PC-3 (cell line): ENCODE measurements at regions not wholly inside any gene's neighbourhood (a gene's known extent, or its start where the extent isn't known, plus 50 kb on each side); places are given as distances from the start of the nearest gene placed in this dataset.

Source experiments
- ATAC-seq: fragments of 200-7000 bp; cut with Tn5 transposase; 2 replicates; pipeline ENCODE4 v1.9.1; 2020; ENCODE audit warnings: mild to moderate bottlenecking, moderate library complexity
- BruUV-seq: library from RNA; stranded (reverse); fragments of 400-500 nt; replicated peaks from 2 replicates; lab custom pipeline; 2021; lab: Mats Ljungman, UMichigan
- CTCF ChIA-PET: fragments of 300-600 bp; sonication (Branson Sonifier 250); formaldehyde crosslinking; loops from one replicate; lab custom pipeline; 2022; ENCODE audit warnings: antibody characterized with exemption; lab: Charles Lee
- POLR2A ChIA-PET: fragments of 300-600 bp; sonication (Branson Sonifier 250); formaldehyde crosslinking; loops from one replicate; lab custom pipeline; 2022; ENCODE audit warnings: antibody characterized with exemption; ENCODE audit not compliant: unreplicated experiment; lab: Charles Lee
- DNase-seq: peaks from one replicate; pipeline ENCODE4 v3.0.0-alpha.2; 2015
- H2AFZ ChIP-seq: fragments of 300-600 bp; sonication (generic); 2 replicates; pipeline ENCODE4 v1.6.0; 2016; ENCODE audit warnings: antibody characterized with exemption, low read length
- H3F3A ChIP-seq: fragments of 300-600 bp; sonication (generic); one replicate; pipeline ENCODE4 v1.6.0; 2017; ENCODE audit warnings: antibody characterized with exemption, low read length, control low read depth, mild to moderate bottlenecking; ENCODE audit not compliant: unreplicated experiment
- H3K27ac ChIP-seq: fragments of 300-600 bp; sonication (generic); 2 replicates; pipeline ENCODE4 v1.5.1; 2016; ENCODE audit warnings: mild to moderate bottlenecking, low read length
- H3K27me3 ChIP-seq: fragments of 300-600 bp; sonication (generic); 2 replicates; pipeline ENCODE4 v1.6.1; 2016; ENCODE audit warnings: low read length, mixed read lengths
- H3K36me3 ChIP-seq: fragments of 300-600 bp; sonication (generic); 2 replicates; pipeline ENCODE4 v1.6.1; 2016; ENCODE audit warnings: low read depth, mixed run types, low read length, mixed read lengths
- H3K4me1 ChIP-seq: fragments of 300-600 bp; sonication (generic); 2 replicates; pipeline ENCODE4 v1.5.1; 2016; ENCODE audit warnings: low read length; ENCODE audit not compliant: insufficient read depth
- H3K4me2 ChIP-seq: fragments of 300-600 bp; sonication (generic); 2 replicates; pipeline ENCODE4 v1.6.0; 2016; ENCODE audit warnings: low read length
- H3K4me3 ChIP-seq: fragments of 300-600 bp; sonication (generic); 2 replicates; pipeline ENCODE4 v1.5.1; 2016; ENCODE audit warnings: mild to moderate bottlenecking, low read length, mixed read lengths
- H3K79me2 ChIP-seq: fragments of 300-600 bp; sonication (generic); 2 replicates; pipeline ENCODE4 v1.6.1; 2017; ENCODE audit warnings: low read length, mixed read lengths
- H3K9ac ChIP-seq: fragments of 300-600 bp; sonication (generic); 2 replicates; pipeline ENCODE4 v1.6.0; 2016; ENCODE audit warnings: mild to moderate bottlenecking, low read length
- H3K9me2 ChIP-seq: fragments of 300-600 bp; sonication (generic); replicated peaks from 2 replicates; pipeline ENCODE4 v1.6.1; 2016; ENCODE audit warnings: mixed run types, low read length, mixed read lengths
- H3K9me3 ChIP-seq: fragments of 300-600 bp; sonication (generic); 2 replicates; pipeline ENCODE4 v1.6.1; 2016; ENCODE audit warnings: low read length, mixed read lengths
- H4K20me1 ChIP-seq: fragments of 300-600 bp; sonication (generic); 2 replicates; pipeline ENCODE4 v1.6.1; 2016; ENCODE audit warnings: low read length, mixed read lengths
- EZH2 ChIP-seq: fragments of 300-600 bp; sonication (generic); IDR thresholded peaks from one replicate; pipeline ENCODE4 v1.6.1; 2017; ENCODE audit warnings: antibody characterized with exemption, mild to moderate bottlenecking, low read length; ENCODE audit not compliant: unreplicated experiment
- EZH2phosphoT487 ChIP-seq: fragments of 300-600 bp; sonication (generic); IDR thresholded peaks from 2 replicates; pipeline ENCODE4 v1.6.1; 2018; ENCODE audit warnings: mild to moderate bottlenecking, antibody characterized with exemption, low read length, borderline replicate concordance
- intact Hi-C: fragments of 100-400 bp; cut with micrococcal nuclease; formaldehyde crosslinking; loops from 2 replicates; pipeline ENCODE4 v1.9.0; 2023
- TF ChIP-seq, protein P1 (sequence below): fragments of 300-600 bp; sonication (generic); conservative IDR thresholded peaks from 2 replicates; pipeline ENCODE4 v1.5.1; 2017; ENCODE audit warnings: antibody characterized with exemption, low read depth, mild to moderate bottlenecking, low read length

DNA sequence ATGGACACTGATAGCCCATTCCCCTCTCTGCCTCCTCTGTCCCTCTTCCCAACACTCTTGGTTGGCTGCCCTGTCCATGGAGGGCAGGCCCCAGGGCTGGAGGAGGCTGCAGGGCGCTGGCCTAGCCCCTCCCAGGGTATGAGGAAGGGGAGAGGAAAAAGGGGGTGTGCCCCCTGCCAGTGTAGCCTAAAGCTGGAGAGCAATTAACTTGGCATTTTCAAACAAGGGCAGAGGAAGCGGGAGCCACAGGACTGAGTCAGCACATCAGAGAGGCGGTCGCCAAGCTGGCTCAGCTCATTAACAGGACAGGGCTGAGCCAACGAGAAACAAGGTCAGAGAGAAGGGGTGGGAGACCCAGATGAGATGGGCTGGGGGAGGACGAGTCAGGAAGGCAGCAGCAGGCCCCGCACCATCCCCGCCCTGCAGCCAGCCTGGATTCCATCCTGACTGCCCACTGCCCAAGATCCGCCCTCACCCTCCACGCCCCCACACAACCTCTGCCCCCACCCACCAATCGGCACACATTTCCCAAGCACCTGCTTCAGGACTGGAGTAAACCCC lies 76.3 kb downstream of the BUD13 start:
- ChIA-PET CTCF (no interaction called here), POLR2A (no interaction called here)
- no TSS peak for BruUV-seq

DNA sequence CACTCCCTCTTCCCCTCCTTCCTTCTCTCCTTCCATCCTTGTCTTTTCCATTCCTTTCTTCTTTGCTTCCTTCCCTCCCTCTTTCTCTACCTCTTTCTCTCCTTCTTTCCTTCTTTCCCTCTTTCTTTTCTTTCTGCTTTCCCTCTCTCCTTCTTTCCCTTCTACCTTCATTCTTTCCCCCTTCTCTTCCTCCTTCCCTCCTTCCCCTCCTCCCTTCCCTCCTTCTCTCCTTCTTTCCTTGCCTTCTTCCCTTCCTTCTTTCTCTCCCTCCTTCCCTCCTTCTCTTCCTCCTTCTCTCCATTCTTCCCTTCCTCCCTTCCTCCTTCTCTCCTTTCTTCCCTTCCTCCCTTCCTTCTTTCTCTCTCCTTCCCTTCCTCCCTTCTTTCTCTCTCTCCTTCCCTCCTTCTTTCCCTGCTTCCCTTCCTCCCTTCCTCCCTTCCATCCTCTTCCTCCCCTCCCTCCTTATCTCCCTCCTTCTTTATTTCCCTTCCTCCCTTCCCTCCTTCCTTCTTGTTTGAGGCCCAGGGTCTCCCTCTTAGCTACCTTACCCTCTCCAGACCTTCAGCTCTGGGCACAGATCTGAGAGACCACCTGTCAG lies 77.0 kb downstream of the BUD13 start:
- no peaks in the 10 kb centered on the region for H3K9me3 ChIP-seq
- no peaks in the 10 kb centered on the region for H3K9me2 ChIP-seq
- TF ChIP-seq EZH2 (no peak), EZH2phosphoT487 (no peak)
- TF ChIP-seq, protein P1, sequence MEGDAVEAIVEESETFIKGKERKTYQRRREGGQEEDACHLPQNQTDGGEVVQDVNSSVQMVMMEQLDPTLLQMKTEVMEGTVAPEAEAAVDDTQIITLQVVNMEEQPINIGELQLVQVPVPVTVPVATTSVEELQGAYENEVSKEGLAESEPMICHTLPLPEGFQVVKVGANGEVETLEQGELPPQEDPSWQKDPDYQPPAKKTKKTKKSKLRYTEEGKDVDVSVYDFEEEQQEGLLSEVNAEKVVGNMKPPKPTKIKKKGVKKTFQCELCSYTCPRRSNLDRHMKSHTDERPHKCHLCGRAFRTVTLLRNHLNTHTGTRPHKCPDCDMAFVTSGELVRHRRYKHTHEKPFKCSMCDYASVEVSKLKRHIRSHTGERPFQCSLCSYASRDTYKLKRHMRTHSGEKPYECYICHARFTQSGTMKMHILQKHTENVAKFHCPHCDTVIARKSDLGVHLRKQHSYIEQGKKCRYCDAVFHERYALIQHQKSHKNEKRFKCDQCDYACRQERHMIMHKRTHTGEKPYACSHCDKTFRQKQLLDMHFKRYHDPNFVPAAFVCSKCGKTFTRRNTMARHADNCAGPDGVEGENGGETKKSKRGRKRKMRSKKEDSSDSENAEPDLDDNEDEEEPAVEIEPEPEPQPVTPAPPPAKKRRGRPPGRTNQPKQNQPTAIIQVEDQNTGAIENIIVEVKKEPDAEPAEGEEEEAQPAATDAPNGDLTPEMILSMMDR = no peak
- no peak overlapping the region for H2AFZ ChIP-seq
- H3K79me2 ChIP-seq = no peaks in the 10 kb centered on the region
- H3K4me2 ChIP-seq = peak overlapping the region; percentile 76
- CTCF ChIA-PET = no interaction called here
- H4K20me1 ChIP-seq = no peaks in the 10 kb centered on the region
- H3F3A ChIP-seq = no peaks in the 10 kb centered on the region
- no peaks in the 10 kb centered on the region for H3K36me3 ChIP-seq
- intact Hi-C loops = no loop called here
- peak overlapping the region; percentile 24; the same call in 1 of the 2 replicates for H3K4me3 ChIP-seq
- POLR2A ChIA-PET = no interaction called here
- DNase-seq (no peak), ATAC-seq (no peak)
- H3K27me3 ChIP-seq = no peaks in the 10 kb centered on the region
- H3K9ac ChIP-seq = no peak overlapping the region
- peaks cover 42% of the 10 kb centered on the region for H3K4me1 ChIP-seq
- H3K27ac ChIP-seq = no peak overlapping the region
- BruUV-seq = no TSS peak

More for the DNA sequence above, 76.3 kb downstream of the BUD13 start:
- no peaks in the 10 kb centered on the region for H3F3A ChIP-seq
- intact Hi-C loops = no loop called here
- H4K20me1 ChIP-seq = no peaks in the 10 kb centered on the region
- no peaks in the 10 kb centered on the region for H3K36me3 ChIP-seq
- DNase-seq = peak; percentile 81
- H3K9ac ChIP-seq = no peak overlapping the region
- H3K27ac ChIP-seq = peak overlapping the region; percentile 25; the same call in 1 of the 2 replicates
- no peaks in the 10 kb centered on the region for H3K9me2 ChIP-seq
- TF ChIP-seq, protein P1 = no peak
- TF ChIP-seq EZH2 = no peak
- no peak for TF ChIP-seq EZH2phosphoT487
- peaks cover 42% of the 10 kb centered on the region for H3K4me1 ChIP-seq
- peak; percentile 71 for ATAC-seq
- peak overlapping the region; percentile 24; the same call in 1 of the 2 replicates for H3K4me3 ChIP-seq
- peak overlapping the region; percentile 76 for H3K4me2 ChIP-seq
- no peaks in the 10 kb centered on the region for H3K27me3 ChIP-seq
- H3K79me2 ChIP-seq = no peaks in the 10 kb centered on the region
- peak overlapping the region; percentile 7; the same call in 1 of the 2 replicates for H2AFZ ChIP-seq
- H3K9me3 ChIP-seq = no peaks in the 10 kb centered on the region
